ENCODE measurements at regions not wholly inside any gene's neighbourhood (a gene's known extent, or its start where the extent isn't known, plus 50 kb on each side); places are given as distances from the start of the nearest gene placed in this dataset.

DNA sequence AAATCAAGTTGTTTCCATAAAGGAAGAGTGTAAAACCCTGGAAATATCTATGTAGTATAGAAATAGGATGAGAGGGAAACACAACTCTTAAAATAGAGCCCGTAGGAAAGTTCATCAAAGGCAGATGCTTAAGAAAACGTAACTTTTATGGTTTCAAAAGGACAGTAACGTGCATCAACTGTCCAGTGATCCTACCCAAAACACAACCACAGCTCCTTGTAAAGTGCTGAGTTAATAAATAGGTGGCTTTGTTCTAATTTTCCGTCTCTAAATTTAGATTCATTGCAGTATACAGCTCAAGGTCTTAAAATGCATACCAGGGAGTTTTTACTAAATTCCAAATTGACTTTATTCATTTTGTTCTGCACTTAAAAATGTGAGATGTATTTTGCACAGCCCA is 282.1 kb upstream of the ID2 start:
- no peak for DNase-seq (ENCODE audit: low read depth)

- no peak for DNase-seq (ENCODE audit: low read depth)
These were observed 281.7 kb upstream of the ID2 start for GRCh38 chr2:8400196-8400595.

GRCh38 chr2:8402222-8402621 is 279.6 kb upstream of the ID2 start:
- no peak for DNase-seq (ENCODE audit: low read depth)

- no peak for DNase-seq (ENCODE audit: low read depth)
These were observed 278.0 kb upstream of the ID2 start for GRCh38 chr2:8403876-8404275.

GRCh38 chr2:8405334-8405733 is 276.5 kb upstream of the ID2 start:
- no peak for DNase-seq (ENCODE audit: low read depth)

GRCh38 chr2:8406271-8406670 is 275.6 kb upstream of the ID2 start:
- DNase-seq (ENCODE audit: low read depth): no peak

GRCh38 chr2:8407332-8407731 is 274.5 kb upstream of the ID2 start:
- no peak for DNase-seq (ENCODE audit: low read depth)

DNA sequence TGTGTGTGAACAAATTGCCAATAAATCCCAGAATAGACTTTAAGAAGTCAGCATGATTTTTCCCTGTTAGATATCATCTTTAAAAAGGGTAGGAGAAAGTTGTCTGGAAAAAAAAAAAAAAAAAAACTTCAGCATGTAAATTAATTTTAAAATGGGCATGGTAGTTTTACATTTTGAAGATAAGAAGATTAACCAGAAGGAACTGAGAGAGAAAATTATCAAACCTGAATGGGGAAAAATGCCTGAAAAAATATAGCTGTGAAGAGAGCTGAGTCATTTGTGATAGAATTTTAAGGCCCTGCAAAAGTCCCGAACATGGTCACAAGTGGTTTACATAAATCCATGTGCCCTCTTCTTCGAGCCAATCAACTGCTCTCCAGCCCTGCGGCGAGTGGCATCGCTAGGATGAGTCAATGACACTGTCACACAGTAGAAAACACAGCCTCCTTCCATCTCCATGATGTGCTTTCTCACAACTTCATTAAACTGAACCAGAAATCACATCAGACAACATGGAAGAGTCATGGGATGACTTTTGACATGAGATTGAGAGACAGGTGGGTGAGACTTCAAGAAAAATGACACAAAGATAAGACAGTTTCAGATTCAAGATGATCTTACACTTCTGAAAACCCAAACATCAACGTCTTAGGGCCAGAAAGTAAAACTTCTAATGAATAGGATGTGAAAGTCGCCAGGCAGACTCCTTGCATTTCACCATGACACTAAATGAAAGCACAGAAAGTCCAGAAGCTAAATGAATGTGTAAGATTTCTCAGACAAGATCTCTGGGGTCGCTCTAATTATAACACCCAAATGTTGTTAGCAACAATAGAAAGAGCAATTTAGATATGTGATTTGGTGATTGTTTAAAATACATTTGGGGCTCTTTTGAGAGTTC is 273.0 kb upstream of the ID2 start:
- no peak for DNase-seq (ENCODE audit: low read depth)

GRCh38 chr2:8409461-8410260 is 272.2 kb upstream of the ID2 start:
- DNase-seq (ENCODE audit: low read depth): no peak

GRCh38 chr2:8412082-8412481 is 269.8 kb upstream of the ID2 start:
- DNase-seq (ENCODE audit: low read depth): no peak

DNA sequence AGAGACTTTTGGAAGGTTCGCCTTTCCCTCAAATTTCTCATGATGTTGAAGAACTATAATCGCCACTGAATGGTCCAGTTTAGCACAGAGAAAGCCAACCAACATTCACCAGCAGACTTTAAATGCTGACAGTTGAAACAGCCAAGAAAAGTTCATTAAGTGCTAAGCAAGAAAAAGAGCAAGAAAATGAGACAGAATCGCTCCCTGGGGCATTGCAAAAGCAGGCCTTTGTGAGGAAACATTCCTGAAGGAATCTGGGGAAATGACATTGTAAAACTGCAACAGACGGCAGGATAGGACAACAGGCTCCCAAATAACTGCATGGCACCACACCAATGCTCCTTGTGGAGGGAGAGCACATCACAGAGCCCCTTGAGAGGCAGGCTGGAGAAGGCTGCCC is 269.3 kb upstream of the ID2 start:
- DNase-seq (ENCODE audit: low read depth): no peak

GRCh38 chr2:8413589-8414135 is 268.2 kb upstream of the ID2 start:
- no peak for DNase-seq (ENCODE audit: low read depth)

DNA sequence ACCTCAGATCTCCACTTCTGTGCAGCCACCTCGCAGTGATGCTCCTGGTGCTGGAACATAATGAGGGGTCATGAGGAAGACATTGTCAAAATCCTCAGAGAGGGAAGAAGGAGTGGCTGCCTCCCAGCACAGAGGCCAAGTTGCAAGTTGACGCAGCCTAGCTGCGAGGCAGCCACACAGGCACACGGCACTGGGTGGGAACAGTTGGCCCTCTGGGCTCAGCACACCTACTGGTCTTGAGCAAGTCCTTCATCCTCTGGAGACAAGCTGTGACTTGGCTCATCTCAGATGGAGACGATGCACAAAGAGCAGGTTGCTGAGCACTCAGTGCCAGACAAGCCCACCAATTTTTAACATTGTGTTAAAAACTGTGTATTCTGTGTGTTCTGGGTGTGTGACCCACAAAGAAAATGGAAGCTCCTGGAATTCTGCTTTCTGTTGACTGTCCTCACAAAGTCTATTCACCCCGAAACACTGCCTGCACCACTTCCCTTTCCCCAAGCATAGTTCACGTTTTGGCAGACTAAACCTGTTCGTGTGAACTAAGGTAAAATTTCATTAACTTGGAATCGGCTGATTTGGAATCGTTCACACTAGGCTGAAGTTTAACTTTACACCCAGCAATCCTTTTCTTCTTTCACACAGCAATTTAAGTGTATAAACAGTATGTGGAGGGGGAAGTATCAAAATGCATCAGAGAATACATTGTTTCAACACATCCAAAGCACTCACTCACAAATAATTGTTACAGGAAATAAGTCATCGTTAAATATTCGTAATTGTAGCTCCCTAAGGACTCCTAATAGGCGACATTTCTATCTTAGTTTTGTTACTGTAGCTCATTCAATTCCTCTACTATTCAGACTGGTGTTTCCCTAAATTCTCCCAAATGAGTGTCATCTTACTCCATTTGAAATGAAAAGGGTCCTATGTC is 266.6 kb upstream of the ID2 start:
- DNase-seq (ENCODE audit: low read depth): no peak

DNA sequence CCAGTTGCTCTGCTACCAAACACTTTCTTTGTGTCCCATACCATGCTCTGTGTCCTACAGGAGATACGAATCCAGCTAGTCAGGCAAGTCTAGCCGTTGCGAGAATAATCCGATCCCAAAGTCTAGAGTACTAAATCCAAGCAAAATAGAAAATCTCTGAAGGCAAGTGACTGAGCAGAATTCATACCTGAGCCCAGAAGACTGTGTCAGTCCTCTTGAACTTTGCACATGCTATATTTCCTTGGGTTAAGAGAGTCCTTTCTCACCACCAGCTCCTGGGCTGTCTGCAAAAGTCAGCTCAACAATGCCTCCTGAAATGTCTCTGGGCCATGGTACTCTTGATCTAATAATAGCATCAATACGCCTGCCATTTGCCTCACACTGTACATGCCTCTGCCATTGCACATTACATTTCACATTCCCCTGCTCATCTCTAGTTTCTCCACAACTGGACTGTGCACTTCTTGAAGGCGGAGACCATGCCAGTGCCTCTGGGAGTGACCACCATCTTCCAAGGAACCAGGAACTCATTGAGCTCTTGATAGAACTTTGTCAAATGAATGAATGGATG is 265.8 kb upstream of the ID2 start:
- DNase-seq (ENCODE audit: low read depth): no peak

GRCh38 chr2:8416849-8417832 is 264.7 kb upstream of the ID2 start:
- no peak for DNase-seq (ENCODE audit: low read depth)

DNA sequence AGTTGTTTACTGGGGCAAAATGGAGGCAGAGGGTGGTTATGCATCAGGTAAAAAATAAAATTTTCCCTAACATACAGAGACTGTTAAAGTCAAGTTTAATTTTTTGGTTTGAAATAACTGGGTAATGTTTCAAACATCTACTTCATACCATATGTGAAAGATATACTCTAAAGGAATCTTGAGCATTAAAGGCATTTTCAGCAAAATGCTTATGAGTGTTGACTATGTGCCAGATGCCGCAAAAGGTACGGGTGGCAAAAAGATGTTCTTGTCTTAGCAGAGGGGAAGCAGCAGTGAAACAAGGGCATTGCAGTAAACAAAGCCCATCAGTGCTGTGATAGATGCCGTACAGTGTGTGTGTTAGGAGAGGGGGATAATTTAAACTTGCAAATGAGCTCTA is 263.1 kb upstream of the ID2 start:
- DNase-seq (ENCODE audit: low read depth): no peak

- no peak for DNase-seq (ENCODE audit: low read depth)
These were observed 260.0 kb upstream of the ID2 start for GRCh38 chr2:8421658-8422449.

DNA sequence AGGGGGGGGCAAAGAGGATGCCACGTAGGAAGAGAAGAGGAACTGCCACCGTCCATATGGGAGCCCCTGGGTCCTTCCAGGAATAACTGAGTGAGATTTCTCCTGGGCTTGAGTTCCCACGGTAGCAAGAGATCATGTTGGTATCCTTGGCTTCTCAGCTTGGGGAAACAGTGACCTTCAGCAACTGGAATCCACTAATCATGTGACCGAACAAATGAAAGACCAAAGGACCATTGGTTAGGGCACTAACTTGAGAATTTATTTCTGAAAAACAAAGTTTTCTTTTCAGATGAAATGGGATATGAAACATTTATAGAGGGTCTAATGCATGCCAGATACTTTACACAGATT is 259.4 kb upstream of the ID2 start:
- no peak for DNase-seq (ENCODE audit: low read depth)

All from activated T-helper 1 cell treated with Interleukin-2 at 50 U/mL for 16 hours (primary cell).